Fibroblast of lung (primary cell): ENCODE measurements at regions not wholly inside any gene's neighbourhood (a gene's known extent, or its start where the extent isn't known, plus 50 kb on each side); places are given as distances from the start of the nearest gene placed in this dataset.

ENCODE experiments used
- DNase-seq, 2 donors: peaks; one replicate each; pipeline versions ENCODE4 v3.0.0 to v3.0.0-alpha.2; 2010; ENCODE audit warnings: low read depth in 2 of 2
- H2AFZ ChIP-seq: 2 replicates; pipeline ENCODE4 v1.5.1; 2012; ENCODE audit warnings: low read length, control low read depth, inconsistent platforms
- H3K27ac ChIP-seq: 2 replicates; pipeline ENCODE4 v1.5.1; 2011; ENCODE audit warnings: low read length, control low read depth; ENCODE audit not compliant: insufficient read depth
- H3K27me3 ChIP-seq: 2 replicates; pipeline ENCODE4 v1.5.1; 2011; ENCODE audit warnings: mild to moderate bottlenecking, low read length; ENCODE audit not compliant: control insufficient read depth, insufficient read depth
- H3K36me3 ChIP-seq: 2 replicates; pipeline ENCODE4 v1.5.1; 2011; ENCODE audit warnings: low read length; ENCODE audit not compliant: control insufficient read depth, insufficient read depth
- H3K4me1 ChIP-seq: 2 replicates; pipeline ENCODE4 v1.5.1; 2011; ENCODE audit warnings: low read length; ENCODE audit not compliant: control insufficient read depth, insufficient read depth; ENCODE audit errors: extremely low read depth
- H3K4me2 ChIP-seq: 2 replicates; pipeline ENCODE4 v1.5.1; 2011; ENCODE audit warnings: low read length, control low read depth; ENCODE audit not compliant: insufficient read depth; ENCODE audit errors: extremely low read depth
- H3K4me3 ChIP-seq, 4 experiments: fragments of 200-600 bp in 1 of 4; sonication (generic) in 1 of 4; replicated peaks in 1 of 4; 2 replicates each; pipeline ENCODE4 v1.5.1; 2011 to 2016; ENCODE audit warnings: low read length in 4 of 4, low read depth in 3 of 4, mild to moderate bottlenecking in 3 of 4, control low read depth in 2 of 4, inconsistent platforms in 1 of 4, mixed read lengths in 1 of 4; ENCODE audit not compliant: insufficient read depth in 1 of 4; ENCODE audit errors: control extremely low read depth in 1 of 4
- H3K79me2 ChIP-seq: 2 replicates; pipeline ENCODE4 v1.5.1; 2012; ENCODE audit warnings: mild to moderate bottlenecking, low read length, inconsistent platforms; ENCODE audit not compliant: control insufficient read depth, insufficient read depth
- H3K9ac ChIP-seq: 2 replicates; pipeline ENCODE4 v1.5.1; 2011; ENCODE audit warnings: mild to moderate bottlenecking, low read length, control low read depth; ENCODE audit not compliant: insufficient read depth
- H3K9me3 ChIP-seq: 2 replicates; pipeline ENCODE4 v1.5.1; 2012; ENCODE audit warnings: low read depth, low read length; ENCODE audit not compliant: control insufficient read depth, insufficient read depth
- H4K20me1 ChIP-seq: 2 replicates; pipeline ENCODE4 v1.5.1; 2011; ENCODE audit warnings: low read length; ENCODE audit not compliant: control insufficient read depth, insufficient read depth; ENCODE audit errors: extremely low read depth
- EZH2 ChIP-seq: IDR thresholded peaks from 2 replicates; pipeline ENCODE4 v1.5.1; 2012; ENCODE audit warnings: low read length, control low read depth, mild to moderate bottlenecking; ENCODE audit errors: missing control alignments
- TF ChIP-seq, protein P1 (sequence below), 2 donors: IDR thresholded peaks in 1 of 2; conservative IDR thresholded peaks in 1 of 2; 1 replicate in 1 of 2; 2 replicates in 1 of 2; pipeline ENCODE4 v1.5.1; 2011 to 2012; ENCODE audit warnings: low read length in 2 of 2, control low read depth in 1 of 2, inconsistent platforms in 1 of 2, low read depth in 1 of 2, mild to moderate bottlenecking in 1 of 2

DNA sequence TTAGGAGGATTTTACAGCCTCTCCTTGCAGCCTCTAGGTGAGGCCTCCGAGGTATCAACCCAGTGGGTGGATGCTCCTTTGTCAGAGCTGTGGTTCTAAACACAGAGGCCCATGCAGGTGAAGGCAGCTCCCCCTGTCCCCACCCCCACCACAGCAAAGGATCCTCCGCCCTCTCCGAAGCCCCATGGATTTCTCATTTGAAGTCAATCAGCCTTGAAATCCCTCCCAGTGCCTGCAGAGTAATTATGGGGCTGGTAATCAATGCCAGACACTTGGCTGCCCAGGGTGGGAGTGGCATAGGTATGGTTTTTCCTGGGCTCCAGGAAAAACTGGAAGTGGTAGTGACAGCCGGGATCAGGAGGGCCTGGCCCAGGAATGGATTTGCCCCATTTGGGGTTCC lies 119.5 kb upstream of the CSF3R start:
- H3K9me3 ChIP-seq = no peaks in the 10 kb centered on the region
- H3K9ac ChIP-seq = no peak overlapping the region
- no peaks in the 10 kb centered on the region for H3K36me3 ChIP-seq

DNA sequence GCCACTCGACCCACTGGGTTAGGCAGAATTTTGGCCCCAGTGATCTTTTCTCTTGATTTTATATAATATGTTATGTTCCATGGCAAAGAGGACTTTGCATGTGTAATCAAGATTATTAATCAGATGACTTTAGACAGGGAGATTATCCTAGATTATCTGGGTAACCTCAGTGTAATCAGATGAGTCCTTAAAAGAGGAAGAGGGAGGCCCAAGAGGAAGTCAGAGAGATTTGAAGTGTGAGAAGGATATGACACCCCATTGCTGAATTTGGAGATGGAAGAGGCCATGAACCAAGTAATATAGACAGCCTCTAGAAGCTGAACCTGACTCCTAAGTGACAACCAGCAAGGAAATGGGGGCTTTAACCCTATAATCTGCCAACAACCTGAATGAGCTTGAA lies 117.1 kb upstream of the CSF3R start:
- Histone ChIP-seq H3K9ac (no peak overlapping the region), H3K27me3 (no peaks in the 10 kb centered on the region), H2AFZ (no peak overlapping the region), H3K4me1 (no peaks in the 10 kb centered on the region), H3K4me2 (no peak overlapping the region), H3K79me2 (no peaks in the 10 kb centered on the region), H3K36me3 (no peaks in the 10 kb centered on the region), H4K20me1 (no peaks in the 10 kb centered on the region), H3K27ac (no peak overlapping the region), H3K9me3 (no peaks in the 10 kb centered on the region), H3K4me3 (no peak overlapping the region)
- no peak for DNase-seq
- TF ChIP-seq EZH2 = no peak
- TF ChIP-seq, protein P1, sequence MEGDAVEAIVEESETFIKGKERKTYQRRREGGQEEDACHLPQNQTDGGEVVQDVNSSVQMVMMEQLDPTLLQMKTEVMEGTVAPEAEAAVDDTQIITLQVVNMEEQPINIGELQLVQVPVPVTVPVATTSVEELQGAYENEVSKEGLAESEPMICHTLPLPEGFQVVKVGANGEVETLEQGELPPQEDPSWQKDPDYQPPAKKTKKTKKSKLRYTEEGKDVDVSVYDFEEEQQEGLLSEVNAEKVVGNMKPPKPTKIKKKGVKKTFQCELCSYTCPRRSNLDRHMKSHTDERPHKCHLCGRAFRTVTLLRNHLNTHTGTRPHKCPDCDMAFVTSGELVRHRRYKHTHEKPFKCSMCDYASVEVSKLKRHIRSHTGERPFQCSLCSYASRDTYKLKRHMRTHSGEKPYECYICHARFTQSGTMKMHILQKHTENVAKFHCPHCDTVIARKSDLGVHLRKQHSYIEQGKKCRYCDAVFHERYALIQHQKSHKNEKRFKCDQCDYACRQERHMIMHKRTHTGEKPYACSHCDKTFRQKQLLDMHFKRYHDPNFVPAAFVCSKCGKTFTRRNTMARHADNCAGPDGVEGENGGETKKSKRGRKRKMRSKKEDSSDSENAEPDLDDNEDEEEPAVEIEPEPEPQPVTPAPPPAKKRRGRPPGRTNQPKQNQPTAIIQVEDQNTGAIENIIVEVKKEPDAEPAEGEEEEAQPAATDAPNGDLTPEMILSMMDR (conservative IDR thresholded peaks at IDR 0.05 in 1 of 2, IDR thresholded peaks at IDR 0.05 in 1 of 2; ENCODE audit: low read depth in 1 of 2, low read length in 2 of 2) = no peak

More for the DNA sequence above, 119.5 kb upstream of the CSF3R start:
- DNase-seq = no peak
- Histone ChIP-seq H4K20me1 (no peaks in the 10 kb centered on the region), H3K27me3 (no peaks in the 10 kb centered on the region), H3K27ac (no peak overlapping the region), H3K4me2 (no peak overlapping the region), H2AFZ (no peak overlapping the region), H3K4me1 (no peaks in the 10 kb centered on the region), H3K4me3 (no peak overlapping the region), H3K79me2 (no peaks in the 10 kb centered on the region)
- TF ChIP-seq, protein P1 (conservative IDR thresholded peaks at IDR 0.05 in 1 of 2, IDR thresholded peaks at IDR 0.05 in 1 of 2; ENCODE audit: low read depth in 1 of 2, low read length in 2 of 2) = no peak
- TF ChIP-seq EZH2 = no peak

DNA sequence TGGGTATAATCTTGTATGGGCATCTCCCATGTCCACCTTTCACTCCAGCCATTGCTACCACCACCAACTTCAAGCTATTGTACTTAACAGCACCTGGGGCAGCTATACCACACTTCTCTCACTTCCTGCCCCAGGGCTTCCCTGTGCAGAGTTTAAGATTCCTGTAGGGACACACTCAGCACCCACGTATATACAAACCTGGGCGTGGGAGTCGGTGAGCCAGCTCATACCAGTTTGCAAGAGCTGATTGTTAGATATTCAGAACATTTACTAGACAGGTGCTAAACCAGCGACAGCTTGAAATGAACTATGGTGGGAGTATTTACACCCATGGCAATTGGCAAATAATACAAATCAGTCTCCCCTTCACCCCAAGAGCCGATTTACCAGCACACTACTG lies 114.8 kb upstream of the CSF3R start:
- no peaks in the 10 kb centered on the region for H3K27me3 ChIP-seq
- no peak for TF ChIP-seq EZH2
- TF ChIP-seq, protein P1 (conservative IDR thresholded peaks at IDR 0.05 in 1 of 2, IDR thresholded peaks at IDR 0.05 in 1 of 2; ENCODE audit: low read depth in 1 of 2, low read length in 2 of 2) = no peak
- H4K20me1 ChIP-seq = no peaks in the 10 kb centered on the region
- no peak overlapping the region for H2AFZ ChIP-seq
- no peaks in the 10 kb centered on the region for H3K36me3 ChIP-seq
- no peaks in the 10 kb centered on the region for H3K4me1 ChIP-seq
- no peak overlapping the region for H3K4me3 ChIP-seq
- no peak overlapping the region for H3K4me2 ChIP-seq
- no peaks in the 10 kb centered on the region for H3K79me2 ChIP-seq
- no peaks in the 10 kb centered on the region for H3K9me3 ChIP-seq
- no peak overlapping the region for H3K9ac ChIP-seq
- DNase-seq = no peak
- no peak overlapping the region for H3K27ac ChIP-seq
